ENCODE measurements at regions not wholly inside any gene's neighbourhood (a gene's known extent, or its start where the extent isn't known, plus 50 kb on each side); places are given as distances from the start of the nearest gene placed in this dataset.

DNA sequence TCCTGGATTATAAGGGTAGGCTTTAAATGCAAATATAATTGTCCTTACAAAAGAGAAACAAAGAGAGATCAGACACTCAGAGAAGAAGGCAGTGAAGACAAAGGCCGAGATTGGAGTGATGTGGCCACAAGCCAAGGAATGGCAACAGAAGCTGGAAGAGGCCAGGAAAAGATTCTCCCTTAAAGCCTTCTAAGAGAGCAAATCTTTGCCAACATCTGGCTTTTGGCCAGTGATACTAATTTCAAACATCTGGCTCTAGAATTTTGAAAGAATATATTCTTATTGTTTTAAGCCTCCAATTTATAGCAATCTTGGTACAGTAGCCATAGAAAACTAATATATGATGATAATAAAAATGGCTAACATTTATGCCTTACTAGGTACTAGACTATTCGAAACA lies 615.8 kb upstream of the ZNF385D start:
- TF ChIP-seq POLR2AphosphoS5 (IDR thresholded peaks at IDR 0.05) (no peak), CTCF (IDR thresholded peaks at IDR 0.05) (no peak), POLR2A (IDR thresholded peaks at IDR 0.05) (no peak), EP300 (IDR thresholded peaks at IDR 0.05; ENCODE audit: low read depth) (no peak)
- no peak for DNase-seq
- Histone ChIP-seq H3K4me1 (no peaks in the 10 kb centered on the region), H3K9me3 (no peaks in the 10 kb centered on the region), H3K27me3 (peaks cover 12% of the 10 kb centered on the region), H3K27ac (no peak overlapping the region), H3K36me3 (no peaks in the 10 kb centered on the region), H3K4me3 (no peak overlapping the region)
- in situ Hi-C loops (cut with MboI; ENCODE audit: low pct_ligation_motif_present in 1 of 4, low pct_unique_long_range_greater_than_20kb in 1 of 4, low sequenced_read_pairs in 3 of 4): no loop called here
- intact Hi-C loops (cut with DNase I; ENCODE audit: low total_unique reads): no loop called here
- WGBS, 2 donors (ENCODE audit: low coverage in 1 of 2): 26 to 58% methylated on average over 2 of the region's 2 CpGs

DNA sequence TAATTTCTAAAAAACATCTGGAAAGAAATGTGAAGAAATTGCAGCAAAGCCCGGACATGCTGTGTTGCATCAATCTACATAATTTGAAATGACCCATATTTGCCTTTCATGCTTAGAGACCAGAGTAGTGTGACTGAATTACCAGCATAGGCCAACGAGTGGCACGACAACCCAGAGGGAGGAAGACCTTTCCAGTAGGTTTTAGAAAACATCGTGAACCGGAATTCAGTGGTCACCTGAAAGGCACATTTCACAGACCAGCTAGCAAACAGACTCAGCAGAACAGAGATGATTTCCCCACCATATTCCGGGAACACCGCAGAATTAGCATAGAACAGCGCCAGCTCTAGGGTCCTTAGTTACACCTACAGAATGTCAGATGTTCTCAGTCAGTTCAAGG lies 620.0 kb upstream of the ZNF385D start:
- Histone ChIP-seq H3K36me3 (no peaks in the 10 kb centered on the region), H3K27me3 (peaks cover 30% of the 10 kb centered on the region), H3K27ac (no peak overlapping the region), H3K4me3 (no peak overlapping the region), H3K4me1 (peaks cover 0 to 9% (median 4%) of the 10 kb centered on the region in 4 donors), H3K9me3 (no peaks in the 10 kb centered on the region)
- intact Hi-C loops (cut with DNase I; ENCODE audit: low total_unique reads) (no loop called here), in situ Hi-C loops (cut with MboI; ENCODE audit: low pct_ligation_motif_present in 1 of 4, low pct_unique_long_range_greater_than_20kb in 1 of 4, low sequenced_read_pairs in 3 of 4) (no loop called here)
- WGBS, 2 donors (ENCODE audit: low coverage in 1 of 2): 76 to 88% methylated on average over 4 to 8 of the region's 8 CpGs
- DNase-seq: no peak
- TF ChIP-seq POLR2AphosphoS5 (IDR thresholded peaks at IDR 0.05): no peak
- TF ChIP-seq EP300 (IDR thresholded peaks at IDR 0.05; ENCODE audit: low read depth): no peak

DNA sequence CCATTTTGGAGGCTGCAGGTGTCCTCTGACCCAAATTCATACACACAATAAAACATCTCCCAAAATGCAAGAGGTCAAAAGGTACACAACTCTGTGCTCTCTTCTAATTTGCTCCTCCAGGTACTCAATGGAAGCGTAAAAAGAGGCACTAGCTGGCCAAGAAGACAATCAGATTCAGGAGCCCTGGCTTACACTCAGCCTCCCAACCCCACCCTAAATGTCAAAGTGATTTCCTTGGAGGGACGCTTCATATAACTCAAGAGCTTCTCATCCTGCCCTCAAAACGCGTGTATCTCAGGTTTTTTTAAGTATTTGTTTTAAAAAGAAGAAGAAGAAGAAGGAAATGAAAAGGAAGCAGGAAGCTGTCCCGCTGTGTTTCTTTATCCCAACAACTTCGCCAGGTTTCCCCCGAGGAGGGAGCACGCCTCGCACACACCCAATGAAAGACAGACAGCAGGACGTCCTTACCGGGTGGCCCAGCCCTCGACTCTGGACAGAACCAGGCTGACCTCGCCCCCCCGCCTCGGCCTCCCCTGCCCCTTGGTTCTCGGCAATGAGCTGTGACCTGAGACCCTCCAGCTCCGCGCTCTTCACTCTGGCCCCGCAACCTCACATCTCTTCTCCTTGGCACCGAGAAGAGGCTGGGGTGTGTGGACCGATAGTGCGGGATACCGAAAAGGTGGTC lies 620.7 kb upstream of the ZNF385D start:
- in situ Hi-C loops (cut with MboI; ENCODE audit: low pct_ligation_motif_present in 1 of 4, low pct_unique_long_range_greater_than_20kb in 1 of 4, low sequenced_read_pairs in 3 of 4): no loop called here
- Histone ChIP-seq H3K27ac (no peak overlapping the region), H3K9me3 (no peaks in the 10 kb centered on the region), H3K4me1 (peaks cover 0 to 9% (median 4%) of the 10 kb centered on the region in 4 donors), H3K27me3 (peaks cover 30% of the 10 kb centered on the region), H3K4me3 (peak overlapping the region in 1 of 4 donors; percentile 32), H3K36me3 (no peaks in the 10 kb centered on the region)
- TF ChIP-seq POLR2AphosphoS5 (IDR thresholded peaks at IDR 0.05): no peak
- TF ChIP-seq POLR2A (IDR thresholded peaks at IDR 0.05): no peak
- no peak for TF ChIP-seq EP300 (IDR thresholded peaks at IDR 0.05; ENCODE audit: low read depth)
- no peak for TF ChIP-seq CTCF (IDR thresholded peaks at IDR 0.05)
- no peak for DNase-seq
- intact Hi-C loops (cut with DNase I; ENCODE audit: low total_unique reads): no loop called here
- WGBS, 2 donors (ENCODE audit: low coverage in 1 of 2): 22 to 24% methylated on average over 6 to 22 of the region's 23 CpGs

- in situ Hi-C loops (cut with MboI; ENCODE audit: low pct_ligation_motif_present in 1 of 4, low pct_unique_long_range_greater_than_20kb in 1 of 4, low sequenced_read_pairs in 3 of 4): no loop called here
- Histone ChIP-seq H3K4me1 (peaks cover 0 to 9% (median 4%) of the 10 kb centered on the region in 4 donors), H3K4me3 (peak overlapping the region in 1 of 4 donors; percentile 32), H3K36me3 (no peaks in the 10 kb centered on the region), H3K27me3 (peaks cover 30% of the 10 kb centered on the region), H3K27ac (no peak overlapping the region), H3K9me3 (no peaks in the 10 kb centered on the region)
- intact Hi-C loops (cut with DNase I; ENCODE audit: low total_unique reads): no loop called here
- TF ChIP-seq POLR2AphosphoS5 (IDR thresholded peaks at IDR 0.05) (no peak), CTCF (IDR thresholded peaks at IDR 0.05) (no peak), EP300 (IDR thresholded peaks at IDR 0.05; ENCODE audit: low read depth) (no peak), POLR2A (IDR thresholded peaks at IDR 0.05) (no peak)
- 0 to 27% methylated on average over 1 to 73 of the region's 74 CpGs for WGBS, 2 donors (ENCODE audit: low coverage in 1 of 2)
- no peak for DNase-seq
Observed at GRCh38 chr3:22372292-22373062, 621.5 kb upstream of the ZNF385D start.
